AG04450 (cell line): ENCODE measurements at regions not wholly inside any gene's neighbourhood (a gene's known extent, or its start where the extent isn't known, plus 50 kb on each side); places are given as distances from the start of the nearest gene placed in this dataset.

Source experiments
- CTCF ChIA-PET: fragments of 300-600, 350-600 bp; formaldehyde crosslinking; extraction: SDS; loops from one replicate; lab custom pipeline; 2022; ENCODE audit warnings: antibody characterized with exemption, inconsistent platforms; lab: Charles Lee
- POLR2A ChIA-PET: fragments of 350-600 bp; formaldehyde crosslinking; extraction: SDS; loops from one replicate; lab custom pipeline; 2021; ENCODE audit warnings: antibody characterized with exemption, inconsistent platforms; lab: Yijun Ruan, JAX
- DNase-seq: peaks from one replicate; pipeline ENCODE4 v3.0.0-alpha.2; 2011; ENCODE audit warnings: low read depth, low spot score
- H3K27ac ChIP-seq: one replicate; pipeline ENCODE4 v1.5.1; 2012; ENCODE audit warnings: low read depth, low read length, control low read depth
- H3K27me3 ChIP-seq: one replicate; pipeline ENCODE4 v1.6.0; 2012; ENCODE audit warnings: low read length; ENCODE audit not compliant: control insufficient read depth, insufficient read depth
- H3K4me3 ChIP-seq: 2 replicates; pipeline ENCODE4 v1.5.1; 2011; ENCODE audit warnings: mild to moderate bottlenecking, low read depth, low read length, control low read depth
- H3K9me3 ChIP-seq: 2 replicates; pipeline ENCODE4 v1.5.1; 2012; ENCODE audit warnings: low read length; ENCODE audit not compliant: control insufficient read depth, insufficient read depth
- TF ChIP-seq, protein P1 (sequence below): IDR thresholded peaks from 2 replicates; pipeline ENCODE4 v1.5.1; 2011; ENCODE audit warnings: low read depth, low read length, control low read depth, inconsistent platforms

DNA sequence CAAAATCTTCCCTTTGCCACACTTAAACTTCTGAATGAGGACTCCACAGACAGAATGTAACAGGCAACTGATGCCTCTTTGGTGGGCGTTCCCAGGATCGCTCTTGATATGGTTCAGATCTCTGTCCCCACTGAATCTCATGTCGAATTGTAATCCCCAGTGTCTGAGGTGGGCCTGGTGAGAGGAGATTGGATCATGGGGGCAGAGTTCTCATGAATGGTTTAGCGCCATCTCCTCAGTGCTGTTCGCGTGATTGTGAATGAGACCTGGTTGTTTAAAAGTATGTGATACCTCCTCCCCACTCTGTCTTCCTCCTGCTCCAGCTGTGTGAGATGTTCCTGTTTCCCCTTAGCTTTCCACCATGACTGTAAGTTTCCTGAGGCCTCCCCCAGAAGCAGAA, 111.1 kb upstream of the SLC66A3 start:
- no peak overlapping the region for H3K27ac ChIP-seq
- H3K4me3 ChIP-seq: no peak overlapping the region
- TF ChIP-seq, protein P1, sequence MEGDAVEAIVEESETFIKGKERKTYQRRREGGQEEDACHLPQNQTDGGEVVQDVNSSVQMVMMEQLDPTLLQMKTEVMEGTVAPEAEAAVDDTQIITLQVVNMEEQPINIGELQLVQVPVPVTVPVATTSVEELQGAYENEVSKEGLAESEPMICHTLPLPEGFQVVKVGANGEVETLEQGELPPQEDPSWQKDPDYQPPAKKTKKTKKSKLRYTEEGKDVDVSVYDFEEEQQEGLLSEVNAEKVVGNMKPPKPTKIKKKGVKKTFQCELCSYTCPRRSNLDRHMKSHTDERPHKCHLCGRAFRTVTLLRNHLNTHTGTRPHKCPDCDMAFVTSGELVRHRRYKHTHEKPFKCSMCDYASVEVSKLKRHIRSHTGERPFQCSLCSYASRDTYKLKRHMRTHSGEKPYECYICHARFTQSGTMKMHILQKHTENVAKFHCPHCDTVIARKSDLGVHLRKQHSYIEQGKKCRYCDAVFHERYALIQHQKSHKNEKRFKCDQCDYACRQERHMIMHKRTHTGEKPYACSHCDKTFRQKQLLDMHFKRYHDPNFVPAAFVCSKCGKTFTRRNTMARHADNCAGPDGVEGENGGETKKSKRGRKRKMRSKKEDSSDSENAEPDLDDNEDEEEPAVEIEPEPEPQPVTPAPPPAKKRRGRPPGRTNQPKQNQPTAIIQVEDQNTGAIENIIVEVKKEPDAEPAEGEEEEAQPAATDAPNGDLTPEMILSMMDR: no peak
- ChIA-PET POLR2A (no interaction called here), CTCF (no interaction called here)
- DNase-seq: no peak
- peaks cover 16% of the 10 kb centered on the region for H3K27me3 ChIP-seq
- H3K9me3 ChIP-seq: no peaks in the 10 kb centered on the region; the same call in 1 of the 2 replicates

GRCh38 chr2:11045294-11045693, 110.0 kb upstream of the SLC66A3 start:
- Histone ChIP-seq H3K9me3 (no peaks in the 10 kb centered on the region), H3K4me3 (no peak overlapping the region), H3K27me3 (peaks cover 7% of the 10 kb centered on the region), H3K27ac (no peak overlapping the region)
- ChIA-PET CTCF (interaction anchor here (1.1 kb wide), 1 partner anchor 40 kb away, joined by 3 read pairs; no protein-coding TSS in a partner anchor), POLR2A (no interaction called here)
- TF ChIP-seq, protein P1: no peak
- no peak for DNase-seq

DNA sequence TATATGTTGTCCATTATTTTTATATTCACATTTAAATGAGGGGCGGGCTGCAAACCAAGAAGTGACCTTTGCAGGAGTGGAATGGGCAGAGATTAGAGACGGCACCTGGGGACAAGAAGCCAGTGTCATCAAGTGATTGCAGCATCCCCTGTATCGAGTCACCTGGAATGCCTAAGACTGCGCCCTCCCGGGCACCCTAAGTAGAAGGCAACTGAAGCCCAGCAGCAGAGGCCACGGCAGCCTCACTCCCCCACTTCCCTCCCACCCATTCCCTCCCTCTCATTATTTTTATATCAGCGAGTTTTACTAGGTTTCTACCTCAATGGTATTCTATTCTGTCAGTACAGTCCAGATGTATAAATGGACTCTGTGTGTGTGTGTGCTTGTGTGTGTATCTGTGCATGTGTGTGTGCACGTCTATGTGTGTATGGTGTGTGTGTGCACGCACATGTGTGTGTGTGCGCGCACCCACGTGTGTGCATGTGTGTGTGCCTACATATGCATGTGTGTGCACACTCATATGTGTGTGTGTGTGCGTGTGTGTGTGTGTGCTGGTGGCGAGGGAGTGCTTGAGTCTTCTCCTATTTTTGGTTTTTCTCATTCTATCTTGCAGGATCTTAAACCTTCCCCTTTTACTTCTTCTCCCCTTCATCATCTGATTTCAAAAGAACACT, 106.8 kb upstream of the SLC66A3 start:
- ChIA-PET CTCF (no interaction called here), POLR2A (interaction anchor here (0.7 kb wide), 1 partner anchor 332 kb away, joined by 3 read pairs; no protein-coding TSS in a partner anchor)
- H3K27ac ChIP-seq: no peak overlapping the region
- peaks cover 4% of the 10 kb centered on the region for H3K27me3 ChIP-seq
- no peak overlapping the region for H3K4me3 ChIP-seq
- no peaks in the 10 kb centered on the region for H3K9me3 ChIP-seq
- no peak for DNase-seq
- TF ChIP-seq, protein P1: no peak

DNA sequence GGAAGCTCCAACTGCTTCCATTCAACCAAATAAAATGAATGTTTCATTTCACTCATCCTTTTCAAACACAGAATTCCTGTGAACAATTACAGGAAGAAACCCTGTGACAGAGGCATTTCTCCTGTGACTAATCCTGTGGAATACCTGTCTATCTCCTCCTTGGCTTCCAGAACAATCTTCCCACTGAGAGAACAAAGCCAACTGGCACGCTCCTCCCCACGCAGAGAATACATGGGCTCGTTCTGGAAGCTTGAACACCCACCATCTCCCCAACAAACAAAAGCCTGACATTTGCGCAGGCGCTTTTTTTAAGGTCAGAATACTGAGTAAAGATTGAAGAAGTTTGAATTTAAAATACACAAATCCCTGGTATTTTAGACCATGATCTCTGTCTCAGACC, 104.7 kb upstream of the SLC66A3 start:
- TF ChIP-seq, protein P1: no peak
- no peak overlapping the region for H3K4me3 ChIP-seq
- no peaks in the 10 kb centered on the region for H3K9me3 ChIP-seq
- POLR2A ChIA-PET: no interaction called here
- H3K27ac ChIP-seq: no peak overlapping the region
- DNase-seq: no peak
- H3K27me3 ChIP-seq: peaks cover 2% of the 10 kb centered on the region
- CTCF ChIA-PET: interaction anchor here (0.7 kb wide), 1 partner anchor 730 kb away, joined by 3 read pairs; no protein-coding TSS in a partner anchor

DNA sequence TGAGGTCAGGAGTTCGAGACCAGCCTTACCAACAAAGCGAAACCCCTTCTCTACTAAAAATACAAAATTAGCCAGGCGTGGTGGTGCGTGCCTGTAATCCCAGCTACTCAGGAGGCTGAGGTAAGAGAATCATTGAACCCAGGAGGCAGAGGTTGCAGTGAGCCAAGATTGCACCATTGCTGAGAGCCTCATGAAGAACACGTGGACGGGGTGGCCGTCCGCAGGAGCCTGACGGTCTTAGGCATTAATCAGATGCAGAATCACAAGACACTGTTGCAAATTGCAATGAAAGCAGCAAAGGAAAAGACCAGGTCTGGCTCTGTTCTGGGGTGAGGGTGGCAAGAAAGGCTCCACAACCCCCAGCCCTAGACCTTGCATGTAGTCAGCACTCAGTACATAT, 104.0 kb upstream of the SLC66A3 start:
- CTCF ChIA-PET: no interaction called here

More for the DNA sequence above, 104.0 kb upstream of the SLC66A3 start:
- H3K4me3 ChIP-seq: no peak overlapping the region
- TF ChIP-seq, protein P1: no peak
- H3K9me3 ChIP-seq: no peaks in the 10 kb centered on the region
- H3K27ac ChIP-seq: no peak overlapping the region
- peaks cover 2% of the 10 kb centered on the region for H3K27me3 ChIP-seq
- POLR2A ChIA-PET: no interaction called here
- no peak for DNase-seq
